ENCODE measurements at regions not wholly inside any gene's neighbourhood (a gene's known extent, or its start where the extent isn't known, plus 50 kb on each side); places are given as distances from the start of the nearest gene placed in this dataset.

GRCh38 chrX:51035746-51036145 is 125.2 kb downstream of the BMP15 start:
- no peak for TF ChIP-seq CTCF (conservative IDR thresholded peaks at IDR 0.05)
- no peak overlapping the region for H2BK12ac ChIP-seq (ENCODE audit: insufficient read length, low read depth, low read length)
- peaks cover 0 to 5% (median 0%) of the 10 kb centered on the region in 3 experiments; a peak in 3 of 7 replicates for H3K36me3 Mint-ChIP-seq (ENCODE audit: insufficient read depth in 1 of 3, low read depth in 3 of 3)
- H3K4me3 Mint-ChIP-seq, result no peak overlapping the region
- no peaks in the 10 kb centered on the region for H3K79me1 ChIP-seq (ENCODE audit: insufficient read depth, low read depth, low read length, poor library complexity, severe bottlenecking)
- H3K4me1 ChIP-seq (ENCODE audit: insufficient read depth, low read length), result no peaks in the 10 kb centered on the region
- H3K27ac ChIP-seq (ENCODE audit: insufficient read length, low read depth, low read length), result no peak overlapping the region
- no peak overlapping the region for H3K56ac ChIP-seq (ENCODE audit: insufficient read length, low read depth, low read length)
- peaks cover 9% of the 10 kb centered on the region for H3K9me3 ChIP-seq (ENCODE audit: control insufficient read depth, low read depth, low read length)
- H3K27me3 ChIP-seq (ENCODE audit: insufficient read depth, low read length), result no peaks in the 10 kb centered on the region
- no peak overlapping the region for H2BK5ac ChIP-seq (ENCODE audit: insufficient read length, low read length)
- no peaks in the 10 kb centered on the region for H3K79me2 ChIP-seq (ENCODE audit: insufficient read depth, low read length)
- H2BK15ac ChIP-seq (ENCODE audit: low read depth, low read length), result no peak overlapping the region
- H3K27ac Mint-ChIP-seq, result no peak overlapping the region
- WGBS (ENCODE audit: extremely low coverage, insufficient read length, low lambda C conversion rate), result no CpG with 5 or more reads among the region's 3 CpGs
- no peak overlapping the region for H4K8ac ChIP-seq (replicated peaks; ENCODE audit: insufficient read length, low read depth, low read length)
- H3K9ac ChIP-seq (ENCODE audit: extremely low read depth, insufficient read length, low read length), result no peak overlapping the region
- H2BK20ac ChIP-seq (ENCODE audit: low read depth, low read length, poor library complexity, severe bottlenecking), result no peak overlapping the region
- peaks cover 50 to 68% of the 10 kb centered on the region in 2 experiments for H3K9me3 Mint-ChIP-seq
- H3K4ac ChIP-seq (ENCODE audit: low read depth, low read length), result no peak overlapping the region
- no peaks in the 10 kb centered on the region for H3K4me1 Mint-ChIP-seq
- no peak for DNase-seq
- H2AFZ ChIP-seq (ENCODE audit: low read length), result no peak overlapping the region
- no peak overlapping the region for H4K91ac ChIP-seq (ENCODE audit: insufficient read length, low read depth, low read length)
- H2BK120ac ChIP-seq (ENCODE audit: low read depth, low read length, poor library complexity, severe bottlenecking), result no peak overlapping the region
- no peak overlapping the region for H3T11ph ChIP-seq (ENCODE audit: low read length)
- no peak overlapping the region for H3K18ac ChIP-seq (ENCODE audit: insufficient read length, low read depth, low read length)
- H3K14ac ChIP-seq (ENCODE audit: insufficient read depth, low read length), result no peak overlapping the region
- H2AK5ac ChIP-seq (ENCODE audit: insufficient read length, low read length), result no peak overlapping the region
- H3K4me2 ChIP-seq (ENCODE audit: insufficient read depth, insufficient read length, low read length), result no peak overlapping the region
- no peaks in the 10 kb centered on the region for H4K20me1 ChIP-seq (ENCODE audit: control insufficient read depth, insufficient read depth, insufficient read length)
- H4K5ac ChIP-seq (ENCODE audit: insufficient read length, low read depth, low read length), result no peak overlapping the region
- no peak overlapping the region for H3K23ac ChIP-seq (ENCODE audit: insufficient read length, low read depth, low read length)
- H3K23me2 ChIP-seq (ENCODE audit: insufficient read length, low read depth, low read length, poor library complexity, severe bottlenecking), result peaks cover 3% of the 10 kb centered on the region
- H3K27me3 Mint-ChIP-seq (ENCODE audit: low read depth), result no peaks in the 10 kb centered on the region; the same call in 1 of the 2 replicates
